ENCODE measurements at regions not wholly inside any gene's neighbourhood (a gene's known extent, or its start where the extent isn't known, plus 50 kb on each side); places are given as distances from the start of the nearest gene placed in this dataset.

DNA sequence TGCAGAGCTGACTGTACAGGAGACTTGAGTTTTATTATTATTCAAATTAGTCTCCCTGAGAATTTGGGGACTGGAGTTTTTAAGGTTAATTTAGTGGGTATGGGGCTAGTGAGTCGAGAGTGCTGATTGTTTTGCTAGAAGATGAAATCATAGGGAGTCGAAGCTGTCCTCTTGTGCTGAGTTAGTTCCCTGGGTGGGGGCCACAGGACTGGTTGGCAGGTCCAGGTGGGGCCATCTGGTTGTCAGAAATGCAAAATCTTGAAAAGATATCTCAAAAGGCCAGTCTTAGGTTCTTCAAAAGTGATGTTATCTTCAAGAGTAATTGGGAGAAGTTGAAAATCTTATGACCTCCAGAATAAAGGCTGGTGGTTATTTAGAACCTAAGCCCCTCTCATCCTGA, 267.3 kb downstream of the MYCN start:
- Histone ChIP-seq H3K27ac (no peak overlapping the region), H3K27me3 (no peaks in the 10 kb centered on the region), H3K4me1 (no peaks in the 10 kb centered on the region), H3K36me3 (no peaks in the 10 kb centered on the region), H3K9me3 (no peaks in the 10 kb centered on the region), H3K4me3 (no peak overlapping the region)
- TF ChIP-seq POLR2A (IDR thresholded peaks at IDR 0.05): no peak
- no peak for TF ChIP-seq POLR2AphosphoS5 (IDR thresholded peaks at IDR 0.05; ENCODE audit: insufficient read depth in 1 of 2, low read depth in 1 of 2)
- TF ChIP-seq CTCF (IDR thresholded peaks at IDR 0.05): no peak
- DNase-seq (ENCODE audit: extremely low spot score in 2 of 2): no peak
- intact Hi-C loops (cut with DNase I): no loop called here

- no peak overlapping the region for H3K27ac ChIP-seq
- TF ChIP-seq POLR2AphosphoS5 (IDR thresholded peaks at IDR 0.05; ENCODE audit: insufficient read depth in 1 of 2, low read depth in 1 of 2) (no peak), CTCF (IDR thresholded peaks at IDR 0.05) (no peak), POLR2A (IDR thresholded peaks at IDR 0.05) (no peak)
- no peaks in the 10 kb centered on the region for H3K27me3 ChIP-seq
- no peak overlapping the region for H3K4me3 ChIP-seq
- H3K9me3 ChIP-seq: no peaks in the 10 kb centered on the region
- no peaks in the 10 kb centered on the region for H3K36me3 ChIP-seq
- DNase-seq (ENCODE audit: extremely low spot score in 2 of 2): no peak
- H3K4me1 ChIP-seq: no peaks in the 10 kb centered on the region
- intact Hi-C loops (cut with DNase I): no loop called here
Observed at GRCh38 chr2:16207151-16207550, 266.8 kb downstream of the MYCN start.

DNA sequence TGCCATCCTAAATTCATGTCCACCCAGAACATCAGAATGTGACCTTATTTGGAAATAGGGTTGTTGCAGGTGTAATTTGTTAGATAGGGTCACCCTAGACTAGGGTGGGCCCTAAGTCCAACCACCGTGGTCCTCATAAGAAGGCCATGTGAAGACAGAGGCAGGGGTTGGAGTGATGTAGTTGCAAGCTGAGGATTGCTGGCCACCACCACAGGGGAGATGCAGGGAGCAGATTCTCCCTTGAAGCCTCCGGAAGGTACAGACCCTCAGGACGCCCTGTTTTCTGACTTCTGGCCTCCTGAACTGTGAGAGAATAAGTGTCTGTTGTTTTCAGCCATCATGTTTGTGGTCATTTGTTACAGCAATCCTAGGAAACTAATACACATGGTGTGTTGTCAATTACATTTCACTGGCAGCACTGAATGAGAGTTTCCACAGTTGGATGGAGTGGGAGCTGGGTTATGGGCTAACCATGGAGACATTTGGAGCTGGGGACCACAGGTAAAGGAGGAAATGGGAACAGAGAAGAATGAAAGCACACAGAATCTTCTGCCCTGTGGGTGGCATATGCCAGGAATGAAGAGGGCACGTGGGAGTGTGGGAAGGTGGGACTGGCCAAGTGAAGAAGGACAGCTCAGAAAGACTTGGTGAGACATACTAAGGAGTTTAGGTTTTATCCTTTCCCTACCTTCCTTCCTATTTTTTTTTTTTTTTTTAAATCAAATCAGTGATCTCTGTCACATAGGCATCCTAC, 266.0 kb downstream of the MYCN start:
- intact Hi-C loops (cut with DNase I): no loop called here
- Histone ChIP-seq H3K9me3 (no peaks in the 10 kb centered on the region), H3K36me3 (no peaks in the 10 kb centered on the region), H3K4me1 (no peaks in the 10 kb centered on the region), H3K27me3 (no peaks in the 10 kb centered on the region), H3K27ac (no peak overlapping the region), H3K4me3 (no peak overlapping the region)
- no peak for DNase-seq (ENCODE audit: extremely low spot score in 2 of 2)
- no peak for TF ChIP-seq POLR2A (IDR thresholded peaks at IDR 0.05)
- TF ChIP-seq POLR2AphosphoS5 (IDR thresholded peaks at IDR 0.05; ENCODE audit: insufficient read depth in 1 of 2, low read depth in 1 of 2): no peak
- TF ChIP-seq CTCF (IDR thresholded peaks at IDR 0.05): no peak

DNA sequence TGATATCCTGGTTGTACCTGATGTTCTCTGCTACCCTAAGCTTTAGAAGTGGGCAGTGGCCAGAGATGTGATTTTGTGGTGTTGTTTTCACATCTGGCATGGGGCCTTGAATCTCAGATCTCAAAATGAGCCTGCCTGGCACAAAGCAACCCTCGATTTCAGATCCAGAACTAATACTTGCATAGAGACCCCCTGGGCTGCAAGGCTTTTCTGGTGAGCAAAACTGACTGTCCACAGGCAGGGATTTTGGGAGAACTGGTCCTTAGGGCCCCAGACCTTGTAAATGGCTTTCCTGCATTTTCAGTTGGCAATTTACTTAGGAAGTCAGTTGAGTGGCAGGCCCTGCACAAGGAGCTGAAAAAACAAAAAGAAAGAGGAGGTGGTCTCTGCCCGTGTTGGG, 265.3 kb downstream of the MYCN start:
- H3K27ac ChIP-seq: no peak overlapping the region
- no peaks in the 10 kb centered on the region for H3K9me3 ChIP-seq
- no peaks in the 10 kb centered on the region for H3K4me1 ChIP-seq
- H3K27me3 ChIP-seq: no peaks in the 10 kb centered on the region
- H3K36me3 ChIP-seq: no peaks in the 10 kb centered on the region
- no peak for TF ChIP-seq CTCF (IDR thresholded peaks at IDR 0.05)
- no peak for TF ChIP-seq POLR2AphosphoS5 (IDR thresholded peaks at IDR 0.05; ENCODE audit: insufficient read depth in 1 of 2, low read depth in 1 of 2)
- TF ChIP-seq POLR2A (IDR thresholded peaks at IDR 0.05): no peak
- intact Hi-C loops (cut with DNase I): no loop called here
- H3K4me3 ChIP-seq: no peak overlapping the region
- no peak for DNase-seq (ENCODE audit: extremely low spot score in 2 of 2)

DNA sequence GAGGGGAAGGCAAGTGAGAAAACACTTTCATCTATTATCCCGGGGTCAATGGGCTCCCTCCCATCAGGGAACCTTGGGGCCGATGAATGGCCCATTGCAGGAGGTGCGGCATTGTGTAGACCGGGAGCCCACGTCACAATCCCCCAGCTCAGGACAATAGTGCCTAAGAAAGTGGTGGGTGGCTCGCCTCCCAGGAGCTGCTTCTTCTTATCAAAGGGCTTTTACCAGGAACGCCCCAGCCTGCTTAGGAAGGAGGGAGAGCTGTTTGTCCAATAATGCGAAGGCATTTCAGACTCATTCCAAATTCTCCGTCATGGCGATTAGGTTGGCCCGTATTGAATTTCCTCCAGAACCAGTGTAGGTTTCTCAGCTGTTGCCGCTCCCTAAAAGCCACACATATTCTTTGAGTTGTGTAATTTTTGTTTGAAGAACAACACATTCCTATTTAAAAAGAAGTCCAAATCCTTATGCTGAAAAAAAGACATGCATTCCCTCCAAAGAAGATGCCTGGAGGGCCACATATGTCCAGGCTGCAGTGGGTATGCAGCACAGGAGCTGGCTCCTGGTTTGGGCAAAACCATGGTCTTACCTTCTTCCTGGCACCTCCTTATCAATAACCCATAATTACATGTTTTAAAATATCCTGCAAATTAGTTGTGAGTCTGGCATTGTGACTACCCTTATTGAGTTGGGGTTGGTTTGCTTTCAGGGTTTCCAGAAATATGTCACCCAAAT, 264.7 kb downstream of the MYCN start:
- H3K27ac ChIP-seq: no peak overlapping the region
- no peaks in the 10 kb centered on the region for H3K27me3 ChIP-seq
- TF ChIP-seq POLR2A (IDR thresholded peaks at IDR 0.05): no peak
- no peak for TF ChIP-seq CTCF (IDR thresholded peaks at IDR 0.05)
- no peak for TF ChIP-seq POLR2AphosphoS5 (IDR thresholded peaks at IDR 0.05; ENCODE audit: insufficient read depth in 1 of 2, low read depth in 1 of 2)
- H3K9me3 ChIP-seq: no peaks in the 10 kb centered on the region
- no peaks in the 10 kb centered on the region for H3K36me3 ChIP-seq
- H3K4me1 ChIP-seq: no peaks in the 10 kb centered on the region
- no peak overlapping the region for H3K4me3 ChIP-seq
- DNase-seq (ENCODE audit: extremely low spot score in 2 of 2): no peak
- intact Hi-C loops (cut with DNase I): no loop called here
